ENCODE measurements at regions not wholly inside any gene's neighbourhood (a gene's known extent, or its start where the extent isn't known, plus 50 kb on each side); places are given as distances from the start of the nearest gene placed in this dataset.

- DNase-seq (ENCODE audit: low spot score): no peak
Observed at GRCh38 chr13:53204598-53204997, 176.0 kb downstream of the OLFM4 start.

- peak; percentile 9 for DNase-seq (ENCODE audit: low spot score)
Observed at GRCh38 chr13:53206455-53206854, 177.8 kb downstream of the OLFM4 start.

GRCh38 chr13:53207556-53207955, 178.9 kb downstream of the OLFM4 start:
- no peak for DNase-seq (ENCODE audit: low spot score)

- no peak for DNase-seq (ENCODE audit: low spot score)
Observed at GRCh38 chr13:53214433-53214832, 185.8 kb downstream of the OLFM4 start.

- DNase-seq (ENCODE audit: low spot score): no peak
Observed at GRCh38 chr13:53215563-53215962, 186.9 kb downstream of the OLFM4 start.

GRCh38 chr13:53216773-53217172, 188.2 kb downstream of the OLFM4 start:
- DNase-seq (ENCODE audit: low spot score): no peak

- no peak for DNase-seq (ENCODE audit: low spot score)
Observed at GRCh38 chr13:53217194-53217593, 188.6 kb downstream of the OLFM4 start.

GRCh38 chr13:53220038-53220437, 191.4 kb downstream of the OLFM4 start:
- no peak for DNase-seq (ENCODE audit: low spot score)

GRCh38 chr13:53237696-53238095, 209.1 kb downstream of the OLFM4 start:
- DNase-seq (ENCODE audit: low spot score): no peak

- no peak for DNase-seq (ENCODE audit: low spot score)
Observed at GRCh38 chr13:53238261-53238660, 209.6 kb downstream of the OLFM4 start.

- no peak for DNase-seq (ENCODE audit: low spot score)
Observed at GRCh38 chr13:53240401-53241025, 211.9 kb downstream of the OLFM4 start.

GRCh38 chr13:53241891-53242348, 213.3 kb downstream of the OLFM4 start:
- DNase-seq (ENCODE audit: low spot score): no peak

- no peak for DNase-seq (ENCODE audit: low spot score)
Observed at GRCh38 chr13:53249236-53249635, 220.6 kb downstream of the OLFM4 start.

GRCh38 chr13:53250272-53250875, 221.8 kb downstream of the OLFM4 start:
- DNase-seq (ENCODE audit: low spot score): peak; percentile 67

GRCh38 chr13:53250977-53251376, 222.4 kb downstream of the OLFM4 start:
- DNase-seq (ENCODE audit: low spot score): no peak

GRCh38 chr13:53254500-53254899, 225.9 kb downstream of the OLFM4 start:
- no peak for DNase-seq (ENCODE audit: low spot score)

GRCh38 chr13:53255795-53256194, 227.2 kb downstream of the OLFM4 start:
- DNase-seq (ENCODE audit: low spot score): no peak

- DNase-seq (ENCODE audit: low spot score): no peak
Observed at GRCh38 chr13:53260594-53260993, 232.0 kb downstream of the OLFM4 start.

- no peak for DNase-seq (ENCODE audit: low spot score)
Observed at GRCh38 chr13:53264751-53265385, 236.3 kb downstream of the OLFM4 start.

GRCh38 chr13:53266757-53267156, 238.1 kb downstream of the OLFM4 start:
- DNase-seq (ENCODE audit: low spot score): no peak

- DNase-seq (ENCODE audit: low spot score): no peak
Observed at GRCh38 chr13:53269634-53270033, 241.0 kb downstream of the OLFM4 start.

- DNase-seq (ENCODE audit: low spot score): no peak
Observed at GRCh38 chr13:53272873-53273272, 244.3 kb downstream of the OLFM4 start.

GRCh38 chr13:53276265-53276664, 247.7 kb downstream of the OLFM4 start:
- no peak for DNase-seq (ENCODE audit: low spot score)

- DNase-seq (ENCODE audit: low spot score): no peak
Observed at GRCh38 chr13:53281677-53282076, 253.1 kb downstream of the OLFM4 start.
